ENCODE measurements at regions not wholly inside any gene's neighbourhood (a gene's known extent, or its start where the extent isn't known, plus 50 kb on each side); places are given as distances from the start of the nearest gene placed in this dataset.
"Not testable (repeated sequence)": the region's sequence is repeated elsewhere in the genome, so short reads cannot be mapped to it uniquely, and the experiment has no call there.

- no peaks in the 10 kb centered on the region for H3K36me3 ChIP-seq
- peaks cover 9 to 34% of the 10 kb centered on the region in 2 donors for H3K9me3 ChIP-seq
- no peak for DNase-seq (ENCODE audit: low spot score in 2 of 2)
- intact Hi-C loops (cut with DNase I; ENCODE audit: low total_unique reads), result no loop called here
- H3K4me3 ChIP-seq, result no peak overlapping the region
- no peaks in the 10 kb centered on the region for H3K4me1 ChIP-seq
- H3K27ac ChIP-seq, result no peak overlapping the region
- TF ChIP-seq CTCF (IDR thresholded peaks at IDR 0.05) (no peak), POLR2A (IDR thresholded peaks at IDR 0.05) (no peak), POLR2AphosphoS5 (IDR thresholded peaks at IDR 0.05) (no peak)
- no peaks in the 10 kb centered on the region for H3K27me3 ChIP-seq
Observed at GRCh38 chr4:28014469-28014868, 1153.8 kb downstream of the STIM2 start.

GRCh38 chr4:28015996-28016395, 1155.4 kb downstream of the STIM2 start:
- no peaks in the 10 kb centered on the region for H3K4me1 ChIP-seq
- H3K4me3 ChIP-seq, result no peak overlapping the region
- H3K27me3 ChIP-seq, result no peaks in the 10 kb centered on the region
- peaks cover 9 to 34% of the 10 kb centered on the region in 2 donors for H3K9me3 ChIP-seq
- intact Hi-C loops (cut with DNase I; ENCODE audit: low total_unique reads), result no loop called here
- no peaks in the 10 kb centered on the region for H3K36me3 ChIP-seq
- TF ChIP-seq POLR2AphosphoS5 (IDR thresholded peaks at IDR 0.05) (no peak), POLR2A (IDR thresholded peaks at IDR 0.05) (no peak), CTCF (IDR thresholded peaks at IDR 0.05) (no peak)
- DNase-seq (ENCODE audit: low spot score in 2 of 2), result no peak
- no peak overlapping the region for H3K27ac ChIP-seq

GRCh38 chr4:28038253-28038652, 1177.6 kb downstream of the STIM2 start:
- H3K4me1 ChIP-seq; H3K4me3 ChIP-seq; DNase-seq (ENCODE audit: low spot score in 2 of 2); H3K27ac ChIP-seq; intact Hi-C loops (cut with DNase I; ENCODE audit: low total_unique reads); H3K36me3 ChIP-seq; H3K27me3 ChIP-seq: not testable (repeated sequence)
- peaks cover 2 to 14% of the 10 kb centered on the region in 2 donors for H3K9me3 ChIP-seq

- no peak for TF ChIP-seq POLR2A (IDR thresholded peaks at IDR 0.05)
- TF ChIP-seq POLR2AphosphoS5 (IDR thresholded peaks at IDR 0.05), result no peak
- TF ChIP-seq CTCF (IDR thresholded peaks at IDR 0.05), result no peak
- Histone ChIP-seq H3K4me1 (no peaks in the 10 kb centered on the region), H3K4me3 (no peak overlapping the region), H3K27ac (no peak overlapping the region), H3K36me3 (no peaks in the 10 kb centered on the region), H3K9me3 (no peaks in the 10 kb centered on the region), H3K27me3 (no peaks in the 10 kb centered on the region)
- intact Hi-C loops (cut with DNase I; ENCODE audit: low total_unique reads), result loop anchor here (5.0 kb wide), 1 partner anchor 370 kb away; no protein-coding TSS in a partner anchor
- no peak for DNase-seq (ENCODE audit: low spot score in 2 of 2)
Observed at GRCh38 chr4:28062562-28062961, 1201.9 kb downstream of the STIM2 start.

GRCh38 chr4:28073860-28074555, 1213.4 kb downstream of the STIM2 start:
- Histone ChIP-seq H3K36me3 (no peaks in the 10 kb centered on the region), H3K9me3 (no peaks in the 10 kb centered on the region), H3K4me1 (no peaks in the 10 kb centered on the region), H3K4me3 (no peak overlapping the region), H3K27me3 (no peaks in the 10 kb centered on the region), H3K27ac (no peak overlapping the region)
- no peak for DNase-seq (ENCODE audit: low spot score in 2 of 2)
- intact Hi-C loops (cut with DNase I; ENCODE audit: low total_unique reads), result no loop called here
- TF ChIP-seq CTCF (IDR thresholded peaks at IDR 0.05), result no peak
- no peak for TF ChIP-seq POLR2AphosphoS5 (IDR thresholded peaks at IDR 0.05)
- no peak for TF ChIP-seq POLR2A (IDR thresholded peaks at IDR 0.05)
